H9 (cell line): ENCODE measurements at regions not wholly inside any gene's neighbourhood (a gene's known extent, or its start where the extent isn't known, plus 50 kb on each side); places are given as distances from the start of the nearest gene placed in this dataset.

ENCODE experiments used
- DNase-seq: peaks from one replicate; pipeline ENCODE4 v3.0.0-alpha.2; 2017
- H2AFZ ChIP-seq: one replicate; pipeline ENCODE4 v1.6.1; 2013; ENCODE audit warnings: mild to moderate bottlenecking, low read length, control low read depth, moderate library complexity
- H2AK5ac ChIP-seq: 2 replicates; pipeline ENCODE4 v1.6.1; 2013; ENCODE audit warnings: low read length, control low read depth, mixed read lengths; ENCODE audit not compliant: insufficient read length
- H2BK120ac ChIP-seq: one replicate; pipeline ENCODE4 v1.6.1; 2013; ENCODE audit warnings: low read depth, mild to moderate bottlenecking, low read length, control low read depth, inconsistent platforms; ENCODE audit not compliant: poor library complexity, severe bottlenecking
- H2BK12ac ChIP-seq: 2 replicates; pipeline ENCODE4 v1.6.1; 2013; ENCODE audit warnings: low read length, control low read depth, mixed read lengths, low read depth; ENCODE audit not compliant: insufficient read length
- H2BK15ac ChIP-seq: 2 replicates; pipeline ENCODE4 v1.6.1; 2013; ENCODE audit warnings: low read depth, low read length, control low read depth
- H2BK20ac ChIP-seq: one replicate; pipeline ENCODE4 v1.6.1; 2013; ENCODE audit warnings: low read depth, mild to moderate bottlenecking, low read length, control low read depth, inconsistent platforms; ENCODE audit not compliant: poor library complexity, severe bottlenecking
- H2BK5ac ChIP-seq: 2 replicates; pipeline ENCODE4 v1.6.1; 2013; ENCODE audit warnings: low read length, control low read depth, mixed read lengths; ENCODE audit not compliant: insufficient read length
- H3K14ac ChIP-seq: 2 replicates; pipeline ENCODE4 v1.6.1; 2013; ENCODE audit warnings: low read length, control low read depth; ENCODE audit not compliant: insufficient read depth
- H3K18ac ChIP-seq: 2 replicates; pipeline ENCODE4 v1.6.1; 2013; ENCODE audit warnings: low read depth, mild to moderate bottlenecking, mixed read lengths, low read length, control low read depth; ENCODE audit not compliant: insufficient read length
- H3K23ac ChIP-seq: 2 replicates; pipeline ENCODE4 v1.6.1; 2013; ENCODE audit warnings: low read length, control low read depth, mixed read lengths, low read depth; ENCODE audit not compliant: insufficient read length
- H3K23me2 ChIP-seq: 2 replicates; pipeline ENCODE4 v1.6.1; 2013; ENCODE audit warnings: low read depth, mild to moderate bottlenecking, mixed read lengths, low read length, control low read depth; ENCODE audit not compliant: insufficient read length, poor library complexity, severe bottlenecking
- H3K27ac ChIP-seq: 2 replicates; pipeline ENCODE4 v1.5.1; 2013; ENCODE audit warnings: low read length, control low read depth, mixed read lengths, low read depth; ENCODE audit not compliant: insufficient read length
- H3K27me3 ChIP-seq: 2 replicates; pipeline ENCODE4 v1.6.1; 2013; ENCODE audit warnings: low read length, control low read depth, inconsistent platforms; ENCODE audit not compliant: insufficient read depth
- H3K4ac ChIP-seq: 2 replicates; pipeline ENCODE4 v1.6.1; 2013; ENCODE audit warnings: low read depth, mild to moderate bottlenecking, control low read depth, inconsistent platforms, low read length, moderate library complexity
- H3K4me1 ChIP-seq: 2 replicates; pipeline ENCODE4 v1.6.1; 2013; ENCODE audit warnings: low read length, control low read depth, inconsistent platforms; ENCODE audit not compliant: insufficient read depth
- H3K4me2 ChIP-seq: 2 replicates; pipeline ENCODE4 v1.6.1; 2013; ENCODE audit warnings: low read length, control low read depth, mixed read lengths; ENCODE audit not compliant: insufficient read length, insufficient read depth
- H3K56ac ChIP-seq: 2 replicates; pipeline ENCODE4 v1.6.1; 2013; ENCODE audit warnings: low read depth, mild to moderate bottlenecking, mixed read lengths, low read length, control low read depth; ENCODE audit not compliant: insufficient read length
- H3K79me1 ChIP-seq: 2 replicates; pipeline ENCODE4 v1.6.1; 2013; ENCODE audit warnings: low read depth, mild to moderate bottlenecking, moderate library complexity, low read length, control low read depth, inconsistent platforms; ENCODE audit not compliant: insufficient read depth, poor library complexity, severe bottlenecking
- H3K79me2 ChIP-seq: 2 replicates; pipeline ENCODE4 v1.6.1; 2013; ENCODE audit warnings: low read length, control low read depth, inconsistent platforms; ENCODE audit not compliant: insufficient read depth
- H3K9ac ChIP-seq: 2 replicates; pipeline ENCODE4 v1.6.1; 2013; ENCODE audit warnings: low read length, control low read depth, mixed read lengths; ENCODE audit not compliant: insufficient read length; ENCODE audit errors: extremely low read depth
- H3K9me3 ChIP-seq: one replicate; pipeline ENCODE4 v1.6.1; 2013; ENCODE audit warnings: low read depth, low read length, inconsistent platforms; ENCODE audit not compliant: control insufficient read depth
- H3T11ph ChIP-seq: one replicate; pipeline ENCODE4 v1.6.1; 2013; ENCODE audit warnings: mild to moderate bottlenecking, low read length, control low read depth, inconsistent platforms
- H4K20me1 ChIP-seq: one replicate; pipeline ENCODE4 v1.6.1; 2013; ENCODE audit not compliant: control insufficient read depth, insufficient read length, insufficient read depth
- H4K5ac ChIP-seq: 2 replicates; pipeline ENCODE4 v1.6.1; 2013; ENCODE audit warnings: low read depth, mild to moderate bottlenecking, mixed read lengths, low read length, control low read depth; ENCODE audit not compliant: insufficient read length
- H4K8ac ChIP-seq: replicated peaks from 2 replicates; pipeline ENCODE4 v1.6.1; 2013; ENCODE audit warnings: low read length, control low read depth, mixed read lengths, low read depth; ENCODE audit not compliant: insufficient read length
- H4K91ac ChIP-seq: 2 replicates; pipeline ENCODE4 v1.6.1; 2013; ENCODE audit warnings: low read depth, mild to moderate bottlenecking, moderate library complexity, mixed read lengths, low read length, control low read depth; ENCODE audit not compliant: insufficient read length
- H3K27ac Mint-ChIP-seq, 3 experiments: 2 replicates in 2 of 3; 3 replicates in 1 of 3; pipeline ENCODE4 v1.8.0; 2020 to 2021; ENCODE audit warnings: mixed read lengths in 3 of 3, mild to moderate bottlenecking in 1 of 3, moderate library complexity in 1 of 3
- H3K27me3 Mint-ChIP-seq: 2 replicates; pipeline ENCODE4 v1.8.0; 2021; ENCODE audit warnings: low read depth, mild to moderate bottlenecking, moderate library complexity, mixed read lengths
- H3K36me3 Mint-ChIP-seq, 3 experiments: 2 replicates in 2 of 3; 3 replicates in 1 of 3; pipeline ENCODE4 v1.8.0; 2020 to 2021; ENCODE audit warnings: low read depth in 3 of 3, mixed read lengths in 3 of 3; ENCODE audit not compliant: insufficient read depth in 1 of 3
- H3K4me1 Mint-ChIP-seq, 2 experiments: 2 replicates each; pipeline ENCODE4 v1.8.0; 2020; ENCODE audit warnings: mixed read lengths in 2 of 2
- H3K4me3 Mint-ChIP-seq, 2 experiments: 2 replicates in 1 of 2; 3 replicates in 1 of 2; pipeline ENCODE4 v1.8.0; 2020 to 2021; ENCODE audit warnings: mild to moderate bottlenecking in 2 of 2, mixed read lengths in 2 of 2, moderate library complexity in 1 of 2
- H3K9me3 Mint-ChIP-seq, 2 experiments: 2 replicates in 1 of 2; 3 replicates in 1 of 2; pipeline ENCODE4 v1.8.0; 2020; ENCODE audit warnings: mild to moderate bottlenecking in 2 of 2, mixed read lengths in 2 of 2, moderate library complexity in 1 of 2
- WGBS: extraction: QIAGEN DNeasy Blood & Tissue Kit; methylation state at CpG from one replicate; pipeline ENCODE4 v1.1.7; 2013; ENCODE audit warnings: missing lambda C conversion rate, low lambda C conversion rate, mixed read lengths; ENCODE audit not compliant: insufficient read length; ENCODE audit errors: extremely low coverage; 5-methylcytosine and 5-hydroxymethylcytosine counted together
- TF ChIP-seq, protein P1 (sequence below): fragments of 200-600 bp; sonication (generic); conservative IDR thresholded peaks from 3 replicates; pipeline ENCODE4 v1.8.0; 2021; ENCODE audit warnings: antibody characterized with exemption, mild to moderate bottlenecking

DNA sequence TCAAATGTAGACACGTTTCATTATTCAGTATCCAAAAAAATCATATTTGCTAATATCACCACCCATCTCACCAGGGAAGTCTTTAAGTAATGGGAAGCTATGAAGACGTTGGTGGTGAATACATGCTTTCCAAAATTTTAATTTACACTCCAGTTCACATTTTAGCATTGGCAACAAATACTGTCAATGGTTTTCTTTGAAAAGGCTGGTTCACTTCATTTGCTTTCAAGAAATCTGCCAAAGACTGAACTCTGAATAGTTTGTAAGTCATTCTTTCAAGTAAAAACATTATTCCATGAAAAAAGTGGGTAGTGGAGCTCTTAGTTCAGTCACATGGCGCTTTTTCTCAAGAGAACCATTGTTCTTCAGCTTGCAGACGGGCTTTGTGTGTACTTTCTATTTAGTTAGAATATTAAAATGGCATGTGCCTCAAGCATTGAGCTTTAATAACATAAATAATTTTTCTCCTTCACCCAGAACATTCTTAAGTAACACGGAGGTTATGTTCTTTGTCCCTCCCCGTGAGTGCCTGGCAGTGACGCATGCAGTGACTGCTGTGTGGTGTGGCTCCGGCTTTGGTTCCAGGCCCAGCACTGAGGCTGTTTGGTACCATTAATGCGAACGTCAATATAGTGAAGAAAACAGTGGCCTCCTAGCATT, 300.0 kb upstream of the HDAC4 start:
- Histone ChIP-seq H3K9ac (no peak overlapping the region), H2BK120ac (no peak overlapping the region), H3K27me3 (no peaks in the 10 kb centered on the region), H3T11ph (no peak overlapping the region), H2BK15ac (no peak overlapping the region), H3K23me2 (no peaks in the 10 kb centered on the region), H4K91ac (no peak overlapping the region), H2AK5ac (no peak overlapping the region), H2BK20ac (no peak overlapping the region), H3K9me3 (no peaks in the 10 kb centered on the region), H3K4me2 (no peak overlapping the region), H2BK5ac (no peak overlapping the region), H3K23ac (no peak overlapping the region), H4K8ac (no peak overlapping the region), H3K79me2 (no peaks in the 10 kb centered on the region), H2BK12ac (no peak overlapping the region), H3K4ac (no peak overlapping the region), H3K79me1 (no peaks in the 10 kb centered on the region), H3K56ac (no peak overlapping the region), H4K5ac (no peak overlapping the region), H3K27ac (no peak overlapping the region), H2AFZ (no peak overlapping the region), H3K14ac (no peak overlapping the region), H4K20me1 (no peaks in the 10 kb centered on the region), H3K18ac (no peak overlapping the region), H3K4me1 (no peaks in the 10 kb centered on the region)
- H3K27ac Mint-ChIP-seq = no peak overlapping the region
- no CpG with 5 or more reads among the region's 10 CpGs for WGBS
- TF ChIP-seq, protein P1, sequence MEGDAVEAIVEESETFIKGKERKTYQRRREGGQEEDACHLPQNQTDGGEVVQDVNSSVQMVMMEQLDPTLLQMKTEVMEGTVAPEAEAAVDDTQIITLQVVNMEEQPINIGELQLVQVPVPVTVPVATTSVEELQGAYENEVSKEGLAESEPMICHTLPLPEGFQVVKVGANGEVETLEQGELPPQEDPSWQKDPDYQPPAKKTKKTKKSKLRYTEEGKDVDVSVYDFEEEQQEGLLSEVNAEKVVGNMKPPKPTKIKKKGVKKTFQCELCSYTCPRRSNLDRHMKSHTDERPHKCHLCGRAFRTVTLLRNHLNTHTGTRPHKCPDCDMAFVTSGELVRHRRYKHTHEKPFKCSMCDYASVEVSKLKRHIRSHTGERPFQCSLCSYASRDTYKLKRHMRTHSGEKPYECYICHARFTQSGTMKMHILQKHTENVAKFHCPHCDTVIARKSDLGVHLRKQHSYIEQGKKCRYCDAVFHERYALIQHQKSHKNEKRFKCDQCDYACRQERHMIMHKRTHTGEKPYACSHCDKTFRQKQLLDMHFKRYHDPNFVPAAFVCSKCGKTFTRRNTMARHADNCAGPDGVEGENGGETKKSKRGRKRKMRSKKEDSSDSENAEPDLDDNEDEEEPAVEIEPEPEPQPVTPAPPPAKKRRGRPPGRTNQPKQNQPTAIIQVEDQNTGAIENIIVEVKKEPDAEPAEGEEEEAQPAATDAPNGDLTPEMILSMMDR = no peak
- peaks cover 3% of the 10 kb centered on the region for H3K27me3 Mint-ChIP-seq
- H3K9me3 Mint-ChIP-seq = peaks cover 5 to 12% of the 10 kb centered on the region in 2 experiments
- DNase-seq = no peak
- no peaks in the 10 kb centered on the region; a peak in 1 of 7 replicates for H3K36me3 Mint-ChIP-seq
- peaks cover 12 to 13% of the 10 kb centered on the region in 2 experiments for H3K4me1 Mint-ChIP-seq
- no peak overlapping the region for H3K4me3 Mint-ChIP-seq
